Fibroblast of villous mesenchyme (primary cell): ENCODE measurements at regions not wholly inside any gene's neighbourhood (a gene's known extent, or its start where the extent isn't known, plus 50 kb on each side); places are given as distances from the start of the nearest gene placed in this dataset.
"Not testable (repeated sequence)": the region's sequence is repeated elsewhere in the genome, so short reads cannot be mapped to it uniquely, and the experiment has no call there.

Experiments used
- DNase-seq: peaks from one replicate; pipeline ENCODE4 v3.0.0-alpha.2; 2010; ENCODE audit warnings: low read depth
- H3K4me3 ChIP-seq: 2 replicates; pipeline ENCODE4 v1.5.1; 2011; ENCODE audit warnings: low read depth, mild to moderate bottlenecking, low read length
- CTCF ChIP-seq: IDR thresholded peaks from 2 replicates; pipeline ENCODE4 v1.5.1; 2012; ENCODE audit warnings: low read depth, mild to moderate bottlenecking, low read length; ENCODE audit not compliant: insufficient read depth

GRCh38 chr1:173269490-173270230 is 62.5 kb upstream of the TNFSF4 start:
- peak; percentile 90 for DNase-seq
- no peak overlapping the region for H3K4me3 ChIP-seq
- no peak for TF ChIP-seq CTCF

DNA sequence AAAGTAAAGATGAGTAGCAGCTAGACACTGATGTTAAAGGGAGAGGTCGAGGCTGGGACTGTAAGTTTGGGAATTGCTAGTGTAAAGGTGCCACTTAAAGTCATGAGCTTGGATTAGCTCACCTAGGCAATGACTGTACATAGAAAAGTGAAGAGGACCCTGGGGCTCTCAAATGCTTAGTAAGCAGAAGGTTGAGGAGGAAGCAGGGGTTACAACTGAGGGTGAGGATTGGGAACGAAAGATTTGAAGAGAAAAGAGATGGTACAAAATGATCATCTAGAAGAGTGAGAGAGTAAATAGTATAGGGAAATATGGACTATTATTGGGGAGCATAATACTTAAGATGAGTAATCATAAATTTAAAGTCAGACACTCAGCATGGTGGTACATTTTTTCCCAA is 63.1 kb upstream of the TNFSF4 start:
- TF ChIP-seq CTCF, result no peak
- no peak for DNase-seq
- H3K4me3 ChIP-seq, result no peak overlapping the region

DNA sequence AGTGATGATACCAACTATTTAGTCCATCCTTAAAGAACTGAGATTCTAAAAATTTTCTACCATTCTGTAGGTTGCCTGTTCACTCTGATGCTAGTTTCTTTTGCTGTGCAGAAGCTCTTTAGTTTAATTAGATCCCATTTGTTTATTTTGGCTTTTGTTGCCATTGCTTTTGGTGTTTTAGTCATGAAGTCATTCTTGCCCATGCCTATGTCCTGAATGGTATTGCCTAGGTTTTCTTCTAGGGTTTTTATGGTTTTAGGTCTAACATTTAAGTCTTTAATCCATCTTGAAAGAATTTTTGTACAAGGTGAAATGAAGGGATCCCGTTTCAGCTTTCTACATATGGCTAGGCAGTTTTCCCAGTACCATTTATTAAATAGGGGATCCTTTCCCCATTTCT is 63.9 kb upstream of the TNFSF4 start:
- not testable (repeated sequence) for H3K4me3 ChIP-seq, DNase-seq

- DNase-seq, result no peak
- H3K4me3 ChIP-seq, result no peak overlapping the region
- TF ChIP-seq CTCF, result no peak
These were observed 68.4 kb upstream of the TNFSF4 start for GRCh38 chr1:173275496-173275895.

GRCh38 chr1:173276922-173277800 is 70.0 kb upstream of the TNFSF4 start:
- TF ChIP-seq CTCF, result no peak
- H3K4me3 ChIP-seq, result no peak overlapping the region
- no peak for DNase-seq

DNA sequence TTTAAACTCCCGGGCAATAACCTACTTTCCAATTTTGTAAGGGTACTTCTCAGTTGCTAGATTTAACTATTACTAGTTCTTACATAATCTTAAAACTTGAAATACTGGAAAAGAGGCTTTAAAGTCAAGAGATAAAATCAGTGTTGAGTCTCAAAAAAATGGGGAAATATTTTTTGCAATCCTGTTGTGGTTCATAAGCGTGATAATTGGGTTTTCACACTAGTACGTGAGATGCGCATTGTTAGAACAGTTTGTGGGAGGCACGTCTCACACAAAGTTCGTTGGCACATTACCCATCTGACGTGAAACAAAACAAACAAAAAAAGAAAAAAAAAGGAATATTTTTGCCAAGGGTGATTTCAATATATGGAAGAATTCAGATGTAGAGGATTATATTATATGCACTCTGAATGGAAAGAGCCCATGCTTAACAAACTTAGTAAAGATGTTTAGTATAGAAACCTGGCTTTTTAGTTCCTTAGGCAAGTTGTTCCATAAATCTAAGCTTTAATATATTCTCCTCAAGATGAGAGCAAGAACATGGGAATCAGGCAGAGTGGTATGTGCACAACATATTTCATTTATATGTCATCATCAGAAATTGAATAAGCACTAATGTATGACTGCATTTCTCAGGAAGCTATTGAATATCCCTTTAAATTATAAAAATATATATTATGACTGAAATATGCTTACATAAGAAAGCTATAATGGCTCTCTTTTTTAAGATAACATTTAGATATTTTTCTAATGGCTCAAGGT is 73.9 kb upstream of the TNFSF4 start:
- no peak for TF ChIP-seq CTCF
- H3K4me3 ChIP-seq, result no peak overlapping the region
- DNase-seq, result no peak

DNA sequence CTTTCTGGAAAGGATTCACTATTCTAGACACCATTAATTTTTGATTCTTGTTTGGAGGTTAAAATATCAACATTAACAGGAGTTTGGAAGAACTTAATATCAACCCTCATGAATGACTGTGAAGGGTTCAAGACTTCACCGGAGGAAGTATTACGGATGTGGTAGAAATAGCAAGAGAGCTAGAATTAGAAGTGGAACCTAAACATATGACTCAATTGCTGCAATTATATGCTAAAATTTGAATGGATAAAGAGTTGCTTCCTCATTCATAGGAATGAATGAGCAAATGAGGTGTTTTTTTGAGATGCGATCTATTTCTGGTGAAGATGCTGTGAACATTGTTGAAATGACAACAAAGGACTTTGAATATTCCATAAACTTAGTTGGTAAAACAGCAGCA is 77.9 kb upstream of the TNFSF4 start:
- H3K4me3 ChIP-seq, result no peak overlapping the region
- no peak for TF ChIP-seq CTCF
- DNase-seq, result no peak
